HG02973 (cell line): ENCODE measurements at regions not wholly inside any gene's neighbourhood (a gene's known extent, or its start where the extent isn't known, plus 50 kb on each side); places are given as distances from the start of the nearest gene placed in this dataset.
"Not testable (repeated sequence)": the region's sequence is repeated elsewhere in the genome, so short reads cannot be mapped to it uniquely, and the experiment has no call there.

Experiments
- ATAC-seq: cut with Tn5 transposase; IDR thresholded peaks from one replicate; pipeline ENCODE4 v1.9.1; 2021; ENCODE audit warnings: moderate library complexity; ENCODE audit not compliant: unreplicated experiment

DNA sequence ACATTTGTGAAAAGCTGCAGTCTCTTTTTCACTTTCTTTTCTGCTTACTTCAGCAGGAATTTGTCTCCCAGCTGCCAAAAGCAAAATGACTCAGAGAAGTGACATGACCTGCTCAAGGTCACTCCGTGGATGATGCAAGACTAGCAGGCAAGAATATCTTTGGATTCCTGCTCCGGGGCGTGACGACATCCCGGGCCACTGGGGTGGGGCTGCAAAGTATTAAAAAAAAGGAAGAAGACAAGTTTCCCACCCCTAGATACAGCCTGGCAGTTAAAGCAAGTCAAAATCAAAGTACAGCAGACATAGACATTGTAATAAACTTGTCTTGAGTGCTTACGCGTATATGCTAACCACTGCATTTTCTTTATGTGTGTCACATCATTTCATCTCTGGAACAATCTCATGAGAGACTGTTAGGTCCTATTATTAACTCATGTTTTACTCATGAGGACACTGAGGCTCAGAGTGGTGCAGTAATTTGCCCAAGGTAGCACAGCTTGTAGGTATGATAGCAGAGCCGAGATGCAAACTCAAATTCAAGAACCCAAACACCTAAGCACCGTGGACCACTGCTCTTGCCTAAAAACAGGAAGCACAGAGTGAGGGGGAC, 485.2 kb upstream of the PROK2 start:
- ATAC-seq = no peak

DNA sequence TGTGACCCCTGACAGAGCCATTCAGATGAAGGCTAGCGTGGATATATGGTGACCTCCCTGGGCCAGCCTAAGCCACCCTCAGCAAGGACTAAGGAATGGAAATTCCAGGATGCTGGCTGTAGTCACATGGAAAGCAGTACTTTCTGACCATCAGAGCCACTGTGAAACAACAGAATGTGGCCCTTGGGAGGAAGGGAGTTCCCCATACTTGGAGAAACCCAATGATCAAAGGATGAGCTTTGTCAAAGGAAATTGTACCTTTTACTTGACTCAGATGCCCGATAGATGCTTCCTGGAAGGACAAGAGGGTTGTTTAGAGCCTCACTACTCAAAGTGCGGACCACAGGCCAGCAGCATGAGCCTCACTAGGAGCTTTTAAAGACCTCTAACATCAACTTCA, 484.5 kb upstream of the PROK2 start:
- ATAC-seq = no peak

GRCh38 chr3:72266921-72267524, 482.1 kb upstream of the PROK2 start:
- ATAC-seq = not testable (repeated sequence)

DNA sequence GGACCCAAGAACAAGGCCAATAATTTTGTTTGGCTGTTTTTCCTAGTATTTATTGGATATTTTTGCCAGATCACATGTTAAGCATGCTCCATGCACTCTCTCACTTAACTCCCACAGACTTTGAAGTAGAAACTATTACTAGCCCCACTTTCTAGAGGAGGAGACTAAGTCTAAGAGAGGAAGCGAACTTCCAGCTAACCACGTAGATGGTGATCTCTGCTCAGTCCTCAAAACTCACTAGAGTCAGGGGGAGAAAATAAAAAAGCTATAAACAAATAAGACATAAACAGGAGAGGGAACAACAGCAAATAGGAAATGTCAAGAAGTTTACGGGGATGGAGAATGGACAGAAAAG, 481.0 kb upstream of the PROK2 start:
- peak; percentile 14 for ATAC-seq

- peak; percentile 63 for ATAC-seq
Observed at GRCh38 chr3:72265256-72266015, 480.5 kb upstream of the PROK2 start.

- no peak for ATAC-seq
Observed at GRCh38 chr3:72263223-72263990, 478.5 kb upstream of the PROK2 start.

DNA sequence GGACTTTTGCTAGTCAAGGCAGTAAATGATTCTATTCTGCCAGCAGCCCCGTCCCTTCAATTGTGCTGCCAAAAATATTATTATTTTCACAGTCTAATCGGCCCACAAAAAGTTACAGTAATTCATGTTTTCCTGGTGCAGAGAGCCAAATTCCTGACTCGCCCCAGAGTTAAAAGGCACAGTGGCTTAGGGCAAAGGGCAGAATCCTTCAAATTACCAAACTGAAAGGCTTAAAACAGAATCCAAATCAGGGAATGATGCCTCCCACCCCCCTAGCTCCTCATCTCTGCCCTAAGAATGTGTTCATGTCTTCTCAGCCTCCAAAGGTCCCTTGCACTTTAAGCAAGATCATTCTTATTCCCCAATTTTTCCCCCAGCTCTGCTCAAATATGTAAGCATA, 477.8 kb upstream of the PROK2 start:
- ATAC-seq = no peak

- no peak for ATAC-seq
Observed at GRCh38 chr3:72261566-72262564, 476.9 kb upstream of the PROK2 start.

DNA sequence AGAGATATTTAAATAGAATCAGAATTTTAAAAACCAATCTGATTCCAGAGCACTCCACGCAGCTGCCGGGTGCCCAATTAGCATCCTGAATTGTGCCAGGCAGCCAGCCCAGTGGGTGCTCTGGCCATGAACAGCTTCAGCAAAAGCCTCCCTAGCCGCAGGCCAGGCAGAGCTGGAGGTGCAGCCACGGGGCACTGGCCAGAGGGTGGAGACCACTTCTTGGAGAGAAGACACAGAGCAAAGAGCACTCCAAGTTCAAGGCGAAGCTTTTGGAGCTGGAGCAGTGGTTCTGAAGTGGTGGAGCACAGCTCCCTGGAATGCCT, 475.6 kb upstream of the PROK2 start:
- no peak for ATAC-seq

GRCh38 chr3:72259755-72260587, 475.0 kb upstream of the PROK2 start:
- no peak for ATAC-seq

GRCh38 chr3:72258361-72259141, 473.6 kb upstream of the PROK2 start:
- no peak for ATAC-seq

GRCh38 chr3:72257738-72258137, 472.8 kb upstream of the PROK2 start:
- ATAC-seq = no peak

DNA sequence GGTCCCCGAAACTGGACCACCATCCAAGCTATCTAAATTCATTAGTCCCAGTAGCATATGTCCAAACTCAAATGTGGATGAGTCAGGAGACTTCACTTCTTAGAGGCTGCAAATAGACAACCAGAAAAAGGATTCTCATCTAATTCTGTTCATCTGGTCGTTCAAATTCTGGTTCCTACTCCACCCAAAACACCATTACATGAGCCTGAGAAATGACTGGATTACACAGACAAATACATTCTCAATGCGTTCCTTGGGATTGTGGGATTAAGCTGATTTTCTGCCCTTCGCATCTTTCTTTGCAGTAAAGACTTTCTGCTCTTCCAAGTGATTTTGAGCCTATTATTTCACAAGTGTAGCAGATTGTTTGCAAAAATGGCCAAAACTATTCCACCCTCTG, 472.3 kb upstream of the PROK2 start:
- ATAC-seq = no peak

GRCh38 chr3:72256716-72257115, 471.8 kb upstream of the PROK2 start:
- no peak for ATAC-seq

DNA sequence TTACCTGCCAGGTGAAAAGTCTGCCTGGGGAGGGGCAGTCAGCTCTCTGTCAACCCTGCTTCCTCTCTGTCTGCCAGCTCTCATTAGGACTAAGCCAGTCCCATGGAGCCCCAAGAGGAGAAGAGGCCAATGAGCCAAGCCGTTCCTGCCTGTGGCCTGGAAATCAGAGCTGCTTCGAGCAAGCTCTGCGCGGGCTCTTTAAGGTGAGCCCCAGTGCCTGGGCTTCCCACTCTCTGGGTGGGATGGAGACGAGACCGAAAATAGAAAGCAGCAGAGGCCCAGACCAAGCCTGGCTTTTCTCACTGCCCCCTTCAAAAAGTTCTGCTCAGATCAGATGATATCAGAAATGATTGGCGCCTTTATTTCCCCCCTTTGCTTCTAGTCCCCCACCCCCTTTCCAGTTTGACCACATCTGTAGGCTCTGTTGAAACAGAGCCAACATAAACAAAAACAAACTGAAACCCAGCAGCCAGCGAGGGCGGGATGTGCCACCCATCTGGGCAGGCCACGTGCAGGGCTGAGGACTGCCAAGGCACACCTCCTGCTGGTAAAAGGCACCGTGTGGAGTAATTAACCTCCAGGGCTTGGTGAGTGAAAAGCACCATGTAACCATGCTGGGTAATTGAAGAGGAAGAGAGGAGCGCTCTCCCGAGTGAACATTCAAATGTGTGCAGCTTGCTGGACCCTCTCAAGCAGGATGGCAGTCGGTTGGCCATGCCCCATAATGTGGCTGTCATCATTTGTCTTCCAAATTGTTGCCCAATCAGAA, 471.0 kb upstream of the PROK2 start:
- ATAC-seq = no peak

DNA sequence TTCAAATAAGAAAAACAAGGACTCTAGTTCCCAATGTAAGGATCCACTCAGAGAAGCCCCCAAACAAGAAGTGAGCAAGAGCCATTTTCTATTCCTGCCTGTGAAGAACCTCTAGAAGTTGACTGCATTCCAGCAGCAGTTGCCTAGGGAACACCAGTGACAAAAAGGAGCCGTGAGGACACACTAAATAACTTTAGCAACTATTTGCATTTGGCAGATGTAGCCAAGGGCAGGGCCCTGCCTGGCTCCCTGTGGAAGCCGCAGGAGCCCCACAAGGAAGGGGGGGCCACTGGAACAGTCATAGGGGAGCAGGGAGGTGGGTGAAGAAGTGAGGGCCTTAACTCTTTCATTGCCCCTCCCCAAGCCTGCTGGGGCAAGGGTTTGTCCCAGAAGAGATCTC, 470.2 kb upstream of the PROK2 start:
- ATAC-seq = no peak

DNA sequence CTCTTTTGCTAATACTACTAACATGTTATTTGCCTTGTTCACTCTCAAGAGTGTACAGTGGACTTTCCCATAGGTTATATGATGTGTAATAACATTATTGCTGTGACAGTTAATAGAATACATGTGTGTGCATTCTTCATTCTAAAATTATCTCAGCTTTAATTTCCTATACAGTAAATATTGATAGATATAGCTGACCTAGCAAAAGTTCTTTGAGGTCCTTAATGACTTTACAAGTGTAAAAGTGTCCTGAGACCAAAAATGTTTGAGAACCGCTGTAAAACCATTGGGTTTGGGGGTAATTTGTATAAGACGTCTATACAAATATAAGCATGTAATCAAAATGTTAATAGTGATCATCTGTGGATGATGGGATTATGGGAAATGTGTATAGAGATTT, 469.5 kb upstream of the PROK2 start:
- no peak for ATAC-seq

DNA sequence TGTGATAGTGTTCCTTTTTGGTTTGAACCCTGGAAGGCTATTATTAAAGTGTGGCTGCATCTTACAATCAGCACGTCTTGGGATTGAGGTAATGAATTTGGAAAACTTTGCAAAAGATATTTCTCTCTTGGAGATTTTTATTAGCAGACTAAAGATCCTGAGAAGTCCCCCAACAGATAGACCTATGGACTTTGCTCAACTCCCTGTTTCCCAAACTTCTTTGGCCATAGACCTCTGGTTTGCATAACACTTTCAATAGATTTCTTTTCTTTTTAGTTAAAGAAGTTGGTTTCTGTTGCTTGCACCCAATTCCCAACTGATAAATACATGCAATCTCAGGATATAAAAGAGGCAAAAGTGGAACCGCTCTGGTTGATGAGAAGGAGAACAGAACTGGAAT, 465.8 kb upstream of the PROK2 start:
- no peak for ATAC-seq
